MM.1S (cell line): ENCODE measurements at regions not wholly inside any gene's neighbourhood (a gene's known extent, or its start where the extent isn't known, plus 50 kb on each side); places are given as distances from the start of the nearest gene placed in this dataset.

ENCODE experiments used
- CTCF ChIP-seq: fragments of 300-600 bp; sonication (generic); IDR thresholded peaks from 2 replicates; pipeline ENCODE4 v1.5.1; 2016; ENCODE audit warnings: antibody characterized with exemption, low read length, mixed read lengths
- EZH2 ChIP-seq: fragments of 300-600 bp; sonication (generic); optimal IDR thresholded peaks from 2 replicates; pipeline ENCODE3; 2017; ENCODE audit warnings: low read depth, mild to moderate bottlenecking, antibody characterized with exemption, low read length, mixed read lengths
- EZH2phosphoT487 ChIP-seq: fragments of 300-600 bp; sonication (generic); IDR thresholded peaks from 2 replicates; pipeline ENCODE4 v1.6.1; 2018; ENCODE audit warnings: antibody characterized with exemption, low read length

- TF ChIP-seq CTCF (no peak), EZH2 (no peak), EZH2phosphoT487 (no peak)
Measured at GRCh38 chr2:236345081-236345714, 81.0 kb upstream of the ASB18 start.
